ENCODE measurements at regions not wholly inside any gene's neighbourhood (a gene's known extent, or its start where the extent isn't known, plus 50 kb on each side); places are given as distances from the start of the nearest gene placed in this dataset.

DNA sequence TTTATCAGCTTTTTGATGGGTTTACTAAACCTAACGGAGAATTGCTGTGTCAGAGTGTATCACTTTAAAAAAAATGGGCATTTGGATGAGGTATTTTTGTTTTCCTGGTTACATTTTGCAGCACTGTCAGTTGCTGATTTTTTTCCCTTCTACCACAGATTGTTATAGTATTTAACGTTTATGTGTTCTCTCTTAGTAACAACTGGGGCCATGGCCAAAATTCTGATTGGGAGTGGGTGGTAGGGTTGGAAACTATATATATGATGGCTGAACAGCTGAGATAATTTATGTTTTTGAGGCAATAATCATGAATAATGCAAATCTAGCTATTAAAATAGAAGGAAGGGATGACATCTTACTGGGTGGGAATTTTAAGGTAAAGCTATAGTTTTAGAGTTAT lies 229.4 kb upstream of the SUCLG2 start:
- no peak overlapping the region for H3K27ac ChIP-seq (replicated peaks; ENCODE audit: low read length)
- H3K14ac ChIP-seq (ENCODE audit: low read length) = no peak overlapping the region
- no peak overlapping the region for H4K91ac ChIP-seq (ENCODE audit: low read depth, low read length, poor library complexity)
- H2BK15ac ChIP-seq (ENCODE audit: low read length) = no peak overlapping the region
- WGBS, 2 donors (ENCODE audit: extremely low coverage in 2 of 2, insufficient read length in 2 of 2, insufficient replicate concordance in 1 of 2) = no CpG with 5 or more reads among the region's 2 CpGs
- no peak overlapping the region for H3K4ac ChIP-seq (ENCODE audit: low read length)
- DNase-seq (ENCODE audit: low spot score) = no peak
- no peak overlapping the region for H4K8ac ChIP-seq (ENCODE audit: low read depth, low read length)
- no peaks in the 10 kb centered on the region for H3K79me1 ChIP-seq (ENCODE audit: low read depth, low read length)
- H2BK120ac ChIP-seq (ENCODE audit: low read depth, low read length) = no peak overlapping the region
- H3K4me3 ChIP-seq (ENCODE audit: low read length in 2 of 2) = no peak overlapping the region
- no peak overlapping the region for H3K23ac ChIP-seq (ENCODE audit: low read depth, low read length, poor library complexity)
- no peaks in the 10 kb centered on the region for H3K4me1 ChIP-seq (ENCODE audit: control insufficient read depth in 2 of 2, insufficient read depth in 1 of 2, low read depth in 1 of 2, low read length in 2 of 2)
- no peaks in the 10 kb centered on the region for H3K9me3 ChIP-seq (replicated peaks in 1 of 2; ENCODE audit: control insufficient read depth in 2 of 2, insufficient read depth in 1 of 2, low read depth in 1 of 2, low read length in 2 of 2)
- no peaks in the 10 kb centered on the region for H3K27me3 ChIP-seq (ENCODE audit: control insufficient read depth in 3 of 3, insufficient read depth in 3 of 3, low read depth in 1 of 3, low read length in 3 of 3)
- H2BK5ac ChIP-seq (ENCODE audit: low read length) = no peak overlapping the region
- H2BK12ac ChIP-seq (ENCODE audit: low read length) = no peak overlapping the region
- H2AFZ ChIP-seq (ENCODE audit: low read length) = no peak overlapping the region
- no peaks in the 10 kb centered on the region for H3K36me3 ChIP-seq (replicated peaks in 1 of 2; ENCODE audit: control insufficient read depth in 2 of 2, insufficient read depth in 2 of 2, low read length in 2 of 2)
- H3K18ac ChIP-seq (ENCODE audit: low read length) = no peak overlapping the region
- no peak overlapping the region for H2AK5ac ChIP-seq (ENCODE audit: low read depth, low read length)
- no peak overlapping the region for H3K4me2 ChIP-seq (ENCODE audit: insufficient read depth, low read length, poor library complexity, severe bottlenecking)
- H3K9ac ChIP-seq (ENCODE audit: low read depth, low read length, poor library complexity) = no peak overlapping the region

DNA sequence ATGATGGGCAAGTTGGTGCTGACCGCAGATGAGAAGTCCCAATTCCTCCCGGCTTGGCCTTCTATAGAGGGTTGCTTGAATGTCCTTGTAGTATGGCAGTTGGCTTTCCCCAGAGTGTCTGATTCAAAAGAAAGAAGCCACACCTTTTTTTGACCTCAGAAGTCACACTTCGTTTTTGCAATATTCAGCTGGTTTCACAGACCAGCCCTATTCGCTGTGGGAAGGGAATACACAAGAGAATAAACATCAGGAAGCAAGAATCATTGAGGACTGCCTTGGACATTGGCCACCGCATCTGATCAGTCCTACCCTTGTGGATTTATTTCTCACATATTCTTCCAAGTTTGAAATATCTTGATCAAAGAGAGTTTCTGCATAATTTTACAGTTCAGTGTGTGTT lies 228.6 kb upstream of the SUCLG2 start:
- H3K27me3 ChIP-seq (ENCODE audit: control insufficient read depth in 3 of 3, insufficient read depth in 3 of 3, low read depth in 1 of 3, low read length in 3 of 3) = no peaks in the 10 kb centered on the region
- H2AFZ ChIP-seq (ENCODE audit: low read length) = no peak overlapping the region
- H4K8ac ChIP-seq (ENCODE audit: low read depth, low read length) = no peak overlapping the region
- H2BK5ac ChIP-seq (ENCODE audit: low read length) = no peak overlapping the region
- H2BK120ac ChIP-seq (ENCODE audit: low read depth, low read length) = no peak overlapping the region
- no peak overlapping the region for H2AK5ac ChIP-seq (ENCODE audit: low read depth, low read length)
- H3K4me3 ChIP-seq (ENCODE audit: low read length in 2 of 2) = no peak overlapping the region
- H3K4me2 ChIP-seq (ENCODE audit: insufficient read depth, low read length, poor library complexity, severe bottlenecking) = no peak overlapping the region
- no peaks in the 10 kb centered on the region for H3K9me3 ChIP-seq (replicated peaks in 1 of 2; ENCODE audit: control insufficient read depth in 2 of 2, insufficient read depth in 1 of 2, low read depth in 1 of 2, low read length in 2 of 2)
- no peak overlapping the region for H3K9ac ChIP-seq (ENCODE audit: low read depth, low read length, poor library complexity)
- H4K91ac ChIP-seq (ENCODE audit: low read depth, low read length, poor library complexity) = no peak overlapping the region
- H3K4ac ChIP-seq (ENCODE audit: low read length) = no peak overlapping the region
- DNase-seq (ENCODE audit: low spot score) = no peak
- no peak overlapping the region for H2BK15ac ChIP-seq (ENCODE audit: low read length)
- no peaks in the 10 kb centered on the region for H3K36me3 ChIP-seq (replicated peaks in 1 of 2; ENCODE audit: control insufficient read depth in 2 of 2, insufficient read depth in 2 of 2, low read length in 2 of 2)
- no peak overlapping the region for H3K18ac ChIP-seq (ENCODE audit: low read length)
- no peaks in the 10 kb centered on the region for H3K4me1 ChIP-seq (ENCODE audit: control insufficient read depth in 2 of 2, insufficient read depth in 1 of 2, low read depth in 1 of 2, low read length in 2 of 2)
- H3K27ac ChIP-seq (replicated peaks; ENCODE audit: low read length) = no peak overlapping the region
- H2BK12ac ChIP-seq (ENCODE audit: low read length) = no peak overlapping the region
- H3K23ac ChIP-seq (ENCODE audit: low read depth, low read length, poor library complexity) = no peak overlapping the region
- no peaks in the 10 kb centered on the region for H3K79me1 ChIP-seq (ENCODE audit: low read depth, low read length)
- no CpG with 5 or more reads among the region's 5 CpGs for WGBS, 2 donors (ENCODE audit: extremely low coverage in 2 of 2, insufficient read length in 2 of 2, insufficient replicate concordance in 1 of 2)
- no peak overlapping the region for H3K14ac ChIP-seq (ENCODE audit: low read length)

- Histone ChIP-seq H3K79me1 (ENCODE audit: low read depth, low read length) (no peaks in the 10 kb centered on the region), H3K18ac (ENCODE audit: low read length) (no peak overlapping the region), H2AFZ (ENCODE audit: low read length) (no peak overlapping the region), H3K4ac (ENCODE audit: low read length) (no peak overlapping the region), H3K4me2 (ENCODE audit: insufficient read depth, low read length, poor library complexity, severe bottlenecking) (no peak overlapping the region), H3K27me3 (ENCODE audit: control insufficient read depth in 3 of 3, insufficient read depth in 3 of 3, low read depth in 1 of 3, low read length in 3 of 3) (no peaks in the 10 kb centered on the region), H3K4me1 (ENCODE audit: control insufficient read depth in 2 of 2, insufficient read depth in 1 of 2, low read depth in 1 of 2, low read length in 2 of 2) (no peaks in the 10 kb centered on the region), H3K4me3 (ENCODE audit: low read length in 2 of 2) (no peak overlapping the region), H2BK120ac (ENCODE audit: low read depth, low read length) (no peak overlapping the region), H3K36me3 (replicated peaks in 1 of 2; ENCODE audit: control insufficient read depth in 2 of 2, insufficient read depth in 2 of 2, low read length in 2 of 2) (no peaks in the 10 kb centered on the region), H3K27ac (replicated peaks; ENCODE audit: low read length) (no peak overlapping the region), H2AK5ac (ENCODE audit: low read depth, low read length) (no peak overlapping the region), H3K9me3 (replicated peaks in 1 of 2; ENCODE audit: control insufficient read depth in 2 of 2, insufficient read depth in 1 of 2, low read depth in 1 of 2, low read length in 2 of 2) (no peaks in the 10 kb centered on the region), H2BK5ac (ENCODE audit: low read length) (no peak overlapping the region), H4K8ac (ENCODE audit: low read depth, low read length) (no peak overlapping the region), H3K23ac (ENCODE audit: low read depth, low read length, poor library complexity) (no peak overlapping the region), H2BK12ac (ENCODE audit: low read length) (no peak overlapping the region), H4K91ac (ENCODE audit: low read depth, low read length, poor library complexity) (no peak overlapping the region), H3K9ac (ENCODE audit: low read depth, low read length, poor library complexity) (no peak overlapping the region), H2BK15ac (ENCODE audit: low read length) (no peak overlapping the region), H3K14ac (ENCODE audit: low read length) (no peak overlapping the region)
- DNase-seq (ENCODE audit: low spot score) = no peak
- WGBS, 2 donors (ENCODE audit: extremely low coverage in 2 of 2, insufficient read length in 2 of 2, insufficient replicate concordance in 1 of 2) = no CpG with 5 or more reads among the region's 2 CpGs
These were observed 221.8 kb upstream of the SUCLG2 start for GRCh38 chr3:67876261-67876660.

DNA sequence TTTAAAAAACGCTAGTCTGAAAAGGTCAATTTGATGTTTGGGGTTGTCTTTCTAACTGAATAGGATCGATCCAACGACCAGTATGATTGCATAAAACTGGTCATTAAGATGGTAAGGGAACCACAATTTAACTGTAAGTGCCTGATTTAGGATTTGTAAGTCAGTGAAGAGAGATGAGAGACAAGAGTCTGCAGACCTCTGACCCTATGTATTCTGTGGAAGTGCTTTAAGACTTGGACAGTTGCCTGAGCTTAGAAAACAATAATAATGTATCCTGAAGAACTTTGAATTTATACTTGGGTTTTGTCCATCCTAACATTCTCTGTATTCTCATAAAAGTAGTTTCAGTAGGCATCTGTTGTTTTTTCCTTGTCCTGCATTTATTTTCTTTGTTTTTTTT lies 221.4 kb upstream of the SUCLG2 start:
- Histone ChIP-seq H2BK5ac (ENCODE audit: low read length) (no peak overlapping the region), H3K27me3 (ENCODE audit: control insufficient read depth in 3 of 3, insufficient read depth in 3 of 3, low read depth in 1 of 3, low read length in 3 of 3) (no peaks in the 10 kb centered on the region), H2AFZ (ENCODE audit: low read length) (no peak overlapping the region), H3K4me1 (ENCODE audit: control insufficient read depth in 2 of 2, insufficient read depth in 1 of 2, low read depth in 1 of 2, low read length in 2 of 2) (no peaks in the 10 kb centered on the region), H2BK120ac (ENCODE audit: low read depth, low read length) (no peak overlapping the region), H3K4ac (ENCODE audit: low read length) (no peak overlapping the region), H2AK5ac (ENCODE audit: low read depth, low read length) (no peak overlapping the region), H3K79me1 (ENCODE audit: low read depth, low read length) (no peaks in the 10 kb centered on the region), H4K8ac (ENCODE audit: low read depth, low read length) (no peak overlapping the region), H4K91ac (ENCODE audit: low read depth, low read length, poor library complexity) (no peak overlapping the region), H3K14ac (ENCODE audit: low read length) (no peak overlapping the region), H3K36me3 (replicated peaks in 1 of 2; ENCODE audit: control insufficient read depth in 2 of 2, insufficient read depth in 2 of 2, low read length in 2 of 2) (no peaks in the 10 kb centered on the region), H2BK12ac (ENCODE audit: low read length) (no peak overlapping the region), H3K18ac (ENCODE audit: low read length) (no peak overlapping the region), H3K9me3 (replicated peaks in 1 of 2; ENCODE audit: control insufficient read depth in 2 of 2, insufficient read depth in 1 of 2, low read depth in 1 of 2, low read length in 2 of 2) (no peaks in the 10 kb centered on the region), H2BK15ac (ENCODE audit: low read length) (no peak overlapping the region), H3K4me3 (ENCODE audit: low read length in 2 of 2) (no peak overlapping the region), H3K27ac (replicated peaks; ENCODE audit: low read length) (no peak overlapping the region), H3K4me2 (ENCODE audit: insufficient read depth, low read length, poor library complexity, severe bottlenecking) (no peak overlapping the region), H3K23ac (ENCODE audit: low read depth, low read length, poor library complexity) (no peak overlapping the region), H3K9ac (ENCODE audit: low read depth, low read length, poor library complexity) (no peak overlapping the region)
- no CpG with 5 or more reads among the region's 3 CpGs for WGBS, 2 donors (ENCODE audit: extremely low coverage in 2 of 2, insufficient read length in 2 of 2, insufficient replicate concordance in 1 of 2)
- DNase-seq (ENCODE audit: low spot score) = no peak

Data from neuronal stem cell (in vitro differentiated cells).